HG02588 (cell line): ENCODE measurements at regions not wholly inside any gene's neighbourhood (a gene's known extent, or its start where the extent isn't known, plus 50 kb on each side); places are given as distances from the start of the nearest gene placed in this dataset.
A peak's percentile ranks its signal among the peaks of the same experiment; 100 is the strongest.
"Not testable (repeated sequence)": the region's sequence is repeated elsewhere in the genome, so short reads cannot be mapped to it uniquely, and the experiment has no call there.

Experiments used
- ATAC-seq: cut with Tn5 transposase; IDR thresholded peaks from one replicate; pipeline ENCODE4 v1.9.1; 2021; ENCODE audit warnings: mild to moderate bottlenecking, moderate library complexity; ENCODE audit not compliant: unreplicated experiment

- ATAC-seq: no peak
Measured at GRCh38 chr4:163077680-163078079, 89.0 kb downstream of the NAF1 start.

GRCh38 chr4:163072222-163072621, 94.5 kb downstream of the NAF1 start:
- ATAC-seq: no peak

DNA sequence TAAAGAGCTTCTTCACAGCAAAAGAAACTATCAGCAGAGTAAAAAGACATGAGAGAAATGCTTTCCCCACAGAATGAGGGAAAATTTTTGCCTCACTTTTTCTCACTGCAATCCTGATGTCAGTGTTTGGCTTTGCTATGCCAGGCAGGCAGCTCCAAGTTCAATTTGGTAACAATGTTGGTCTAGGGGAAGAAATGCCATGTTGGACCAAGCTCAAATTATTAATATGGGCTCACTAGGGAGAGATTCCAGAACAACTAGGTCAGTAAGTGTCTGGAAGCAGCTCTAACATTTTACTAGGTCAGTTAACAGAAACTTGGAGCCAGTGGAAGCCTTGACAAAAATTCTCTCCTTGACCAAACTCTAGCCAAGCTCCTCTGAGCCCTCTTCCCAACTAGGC, 95.4 kb downstream of the NAF1 start:
- no peak for ATAC-seq

GRCh38 chr4:163070023-163070422, 96.7 kb downstream of the NAF1 start:
- ATAC-seq: no peak

GRCh38 chr4:163063891-163064290, 102.8 kb downstream of the NAF1 start:
- ATAC-seq: no peak

GRCh38 chr4:163048447-163048846, 118.2 kb downstream of the NAF1 start:
- no peak for ATAC-seq

DNA sequence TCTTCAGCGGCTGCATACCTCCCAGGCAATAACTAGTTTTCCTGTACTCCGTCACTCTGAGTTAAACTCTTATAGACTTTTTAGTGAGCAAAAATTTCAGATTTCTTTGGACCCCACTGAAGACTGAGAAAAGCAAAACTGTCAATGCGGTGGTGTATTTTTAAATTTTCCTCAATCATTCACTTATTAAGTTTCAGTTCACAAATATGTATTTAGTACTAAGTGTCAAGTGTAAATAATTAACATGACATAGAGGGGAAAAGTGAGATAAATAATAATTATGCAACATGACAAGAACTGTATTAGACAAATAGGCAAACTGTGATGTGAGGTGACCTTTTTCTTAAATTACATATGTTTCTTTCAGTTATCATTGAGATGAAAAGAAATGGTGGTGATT, 124.4 kb downstream of the NAF1 start:
- peak; percentile 60 for ATAC-seq

DNA sequence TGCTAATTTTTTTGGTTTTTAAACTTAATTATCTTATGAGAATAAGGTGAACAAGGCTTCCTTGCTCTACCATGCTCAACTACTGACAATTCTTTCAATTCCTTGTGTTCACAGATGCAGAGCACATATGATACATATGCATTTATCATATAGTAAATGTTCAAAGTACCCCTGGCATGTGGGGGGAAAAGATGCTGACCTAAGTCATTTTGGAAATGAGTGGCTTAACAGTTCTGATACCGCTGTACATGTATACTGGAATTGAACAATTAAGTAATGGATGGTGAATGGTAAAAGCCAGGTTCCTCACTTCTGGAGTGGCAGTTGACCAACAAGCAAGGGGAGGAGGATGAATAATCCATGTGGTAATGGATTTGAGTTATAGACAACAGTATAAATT, 149.6 kb downstream of the NAF1 start:
- ATAC-seq: no peak

DNA sequence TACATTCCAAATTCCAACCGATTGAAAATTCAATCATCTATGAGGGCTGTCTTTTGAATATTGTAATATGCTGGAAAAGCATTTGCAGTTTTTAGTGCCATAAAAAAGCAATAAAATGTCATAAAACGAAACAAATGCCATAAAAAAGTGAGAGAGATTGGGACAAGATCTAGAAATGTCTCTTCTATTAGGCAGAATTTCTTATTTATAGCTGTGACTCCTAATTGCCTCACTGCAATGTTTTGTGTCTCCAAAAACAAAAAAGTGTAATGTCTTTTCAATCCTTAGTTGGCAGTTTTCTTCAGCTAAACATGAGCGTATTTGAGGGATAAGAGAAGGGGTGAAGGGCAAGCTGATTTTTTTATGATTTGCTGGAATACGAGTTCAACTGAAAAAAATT, 153.9 kb downstream of the NAF1 start:
- ATAC-seq: no peak

GRCh38 chr4:163003979-163004378, 162.7 kb downstream of the NAF1 start:
- ATAC-seq: no peak

GRCh38 chr4:162988530-162988929, 178.2 kb downstream of the NAF1 start:
- no peak for ATAC-seq

DNA sequence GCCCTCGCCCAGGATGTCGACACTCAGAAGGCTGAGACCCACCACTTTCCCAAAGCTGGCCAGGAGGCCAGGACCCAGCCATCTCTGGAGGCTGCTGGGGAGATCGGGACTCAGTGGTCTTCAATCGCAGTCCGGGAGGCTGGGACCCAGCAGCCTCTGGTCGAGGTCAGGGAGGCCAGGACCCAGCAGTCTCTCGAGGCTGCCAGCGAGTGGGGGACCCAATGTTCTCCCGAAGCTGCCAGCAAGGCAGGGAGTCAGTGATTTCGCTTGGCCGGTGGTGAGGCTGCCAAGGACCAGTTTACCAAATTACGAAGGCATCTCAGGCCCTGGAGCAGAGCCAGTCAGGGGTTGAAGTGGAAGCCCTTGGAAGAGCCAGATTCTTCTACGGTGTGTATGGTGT, 181.6 kb downstream of the NAF1 start:
- ATAC-seq: no peak

DNA sequence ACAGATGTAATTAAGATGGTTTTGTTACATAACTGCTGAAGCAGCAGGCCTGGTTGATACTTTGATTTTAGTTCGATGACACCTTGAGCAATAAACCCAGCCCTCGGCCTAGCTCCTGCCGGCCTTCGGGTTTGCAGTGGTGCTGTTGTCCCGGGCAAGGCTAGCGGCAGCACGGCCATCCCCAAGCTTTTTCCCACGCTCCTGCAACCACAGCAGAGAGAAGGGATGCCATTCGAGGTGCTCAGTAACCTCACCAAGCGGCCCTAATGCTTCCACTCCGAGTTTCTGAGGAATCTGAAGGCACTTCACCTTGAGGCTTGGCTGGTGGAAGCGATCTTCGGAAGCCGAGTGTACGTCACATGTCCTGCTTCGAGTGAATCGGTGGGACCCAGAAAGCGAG, 182.1 kb downstream of the NAF1 start:
- no peak for ATAC-seq

DNA sequence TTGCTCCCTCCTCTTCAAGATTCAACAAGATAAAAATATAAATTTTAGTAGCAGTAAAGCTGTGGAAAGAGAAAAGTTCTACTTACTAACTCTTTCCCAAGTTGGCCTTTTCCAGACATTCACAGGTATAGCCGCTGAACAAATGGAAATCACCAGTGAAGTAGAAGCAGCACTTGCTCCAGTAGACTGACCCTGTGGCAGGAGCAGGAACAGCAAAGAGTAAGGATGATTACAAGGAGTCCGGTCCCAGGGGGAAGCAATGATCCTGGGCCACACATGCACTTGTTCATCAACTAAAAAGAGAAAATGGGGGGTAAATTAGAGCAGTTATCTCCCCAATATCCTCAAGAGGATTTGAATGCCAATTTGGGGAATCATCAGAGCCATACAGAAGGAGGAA, 184.9 kb downstream of the NAF1 start:
- ATAC-seq: no peak

GRCh38 chr4:162978398-162978797, 188.3 kb downstream of the NAF1 start:
- ATAC-seq: no peak

DNA sequence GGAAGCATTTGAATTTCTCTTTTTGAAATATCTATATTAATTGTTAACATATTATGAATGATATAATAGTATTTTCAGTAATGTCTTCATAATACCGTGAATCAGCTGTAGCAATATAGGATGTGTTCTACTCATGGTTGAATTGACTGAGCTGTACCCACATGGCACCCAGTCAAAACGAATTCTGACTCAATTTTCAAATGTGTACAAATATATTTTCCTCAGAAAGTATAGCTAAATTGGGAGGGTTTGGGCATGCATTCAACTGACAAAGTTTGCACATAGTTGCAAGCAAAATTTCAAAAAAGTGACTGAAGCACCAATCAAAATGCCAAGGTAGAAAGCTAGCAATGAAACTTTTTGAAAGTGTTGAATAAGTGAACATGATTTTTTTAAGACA, 188.9 kb downstream of the NAF1 start:
- ATAC-seq: no peak

- no peak for ATAC-seq
Measured at GRCh38 chr4:162972661-162973330, 193.9 kb downstream of the NAF1 start.

DNA sequence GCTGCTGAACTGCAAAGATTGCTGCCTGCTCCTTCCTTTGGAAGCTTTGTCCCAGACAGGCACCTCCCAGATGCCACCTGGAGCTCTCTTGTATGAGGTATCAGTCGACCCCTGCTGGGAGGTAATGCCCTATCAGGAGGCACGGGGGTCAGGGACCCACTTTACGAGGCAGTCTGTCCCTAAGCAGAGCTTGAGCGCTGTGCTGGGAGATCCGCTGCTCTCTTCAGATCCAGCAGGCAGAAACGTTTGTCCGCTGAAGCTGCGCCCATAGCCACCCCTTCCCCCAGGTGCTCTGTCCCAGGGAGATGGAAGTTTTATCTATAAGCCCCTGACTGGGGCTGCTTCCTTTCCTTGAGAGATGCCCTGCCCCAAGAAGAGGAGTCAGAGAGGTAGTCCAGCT, 197.5 kb downstream of the NAF1 start:
- no peak for ATAC-seq

GRCh38 chr4:162965978-162966377, 200.7 kb downstream of the NAF1 start:
- not testable (repeated sequence) for ATAC-seq

GRCh38 chr4:162959046-162959445, 207.6 kb downstream of the NAF1 start:
- ATAC-seq: no peak

DNA sequence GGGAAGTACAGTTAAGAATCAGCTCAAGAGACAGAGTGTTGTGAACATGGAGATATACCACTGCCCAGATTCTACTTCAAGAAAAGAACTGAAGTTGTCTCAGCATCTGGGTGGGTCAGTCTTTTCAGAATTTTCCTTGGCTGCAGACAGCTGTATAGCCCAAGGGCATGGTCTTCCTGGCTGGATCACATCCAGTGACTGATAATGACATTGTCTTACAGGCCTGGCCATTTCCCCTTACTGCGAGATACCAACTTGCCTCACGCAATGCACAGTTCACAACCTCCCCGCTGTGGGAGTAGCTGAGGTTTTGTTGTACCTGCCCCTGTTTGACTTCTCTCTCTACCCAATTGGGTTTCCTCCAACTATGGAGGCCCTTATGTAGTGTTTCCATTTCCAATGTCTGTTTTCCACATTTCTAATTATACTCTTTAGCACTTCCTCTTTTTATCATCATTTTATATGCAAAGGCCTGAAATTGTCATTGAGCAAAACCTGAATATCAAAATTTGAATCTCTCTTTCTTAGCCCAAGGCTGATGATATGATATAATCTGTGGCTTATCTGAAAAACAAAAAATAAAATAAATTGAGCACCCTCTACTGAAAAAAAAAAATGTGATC, 209.1 kb downstream of the NAF1 start:
- no peak for ATAC-seq

DNA sequence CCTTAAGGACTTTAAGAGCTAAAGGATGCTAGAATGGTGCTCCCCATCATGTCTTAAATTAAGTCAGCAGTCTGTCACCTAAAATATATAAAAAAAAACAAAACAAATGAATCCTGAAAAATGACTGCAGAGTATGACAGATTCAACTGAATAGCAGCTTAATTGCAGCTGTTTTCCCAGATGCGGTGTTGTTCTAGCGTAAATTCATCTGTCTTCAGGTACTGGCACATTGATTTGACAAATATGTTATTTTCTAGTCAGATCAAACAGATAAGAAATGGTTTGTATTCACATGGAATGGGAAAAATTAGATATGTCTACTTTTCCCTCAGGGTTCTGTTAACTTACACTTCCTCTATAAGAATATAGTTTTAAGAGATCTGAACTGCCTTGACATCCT, 211.7 kb downstream of the NAF1 start:
- ATAC-seq: no peak

DNA sequence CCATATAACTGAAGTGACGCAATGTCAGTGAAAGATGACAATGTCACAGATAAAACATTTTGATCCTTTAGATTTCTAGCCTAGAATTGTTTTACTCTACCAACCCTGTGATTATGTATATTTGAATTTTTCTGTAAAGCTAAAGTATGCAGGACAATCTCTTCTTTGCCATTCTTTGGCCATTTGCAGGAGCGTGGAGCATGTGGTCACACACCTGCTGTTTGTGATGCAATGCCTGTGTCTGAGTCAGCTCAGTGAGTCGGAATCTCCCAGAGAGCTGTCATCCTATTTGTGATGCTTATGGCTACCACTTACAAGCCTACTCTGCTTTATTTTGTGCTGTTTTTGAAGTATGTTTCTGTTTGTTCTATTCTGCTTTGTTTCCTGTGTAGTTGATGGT, 214.5 kb downstream of the NAF1 start:
- ATAC-seq: no peak
